ENCODE measurements at regions not wholly inside any gene's neighbourhood (a gene's known extent, or its start where the extent isn't known, plus 50 kb on each side); places are given as distances from the start of the nearest gene placed in this dataset.

DNA sequence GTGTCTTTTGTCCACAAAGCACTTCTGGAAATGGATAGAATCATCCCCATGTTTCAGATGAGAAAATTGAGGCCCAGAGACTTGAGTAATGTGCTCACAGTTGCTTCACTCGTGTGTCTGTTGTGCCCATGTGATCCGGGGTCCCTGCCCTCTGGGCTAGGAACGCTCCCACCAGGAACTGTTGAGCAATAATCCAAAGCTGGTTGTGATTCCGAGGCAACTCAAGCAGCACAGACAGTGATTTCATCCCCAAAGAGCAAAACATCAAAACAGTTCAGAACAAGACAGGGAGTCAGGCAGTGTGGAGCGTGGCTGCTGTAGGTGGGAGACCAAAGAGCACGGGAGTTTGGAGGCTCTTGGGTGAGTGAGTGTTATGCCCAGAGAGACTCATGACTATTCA lies 205.0 kb upstream of the ASIC2 start:
- CTCF ChIA-PET, result no interaction called here

DNA sequence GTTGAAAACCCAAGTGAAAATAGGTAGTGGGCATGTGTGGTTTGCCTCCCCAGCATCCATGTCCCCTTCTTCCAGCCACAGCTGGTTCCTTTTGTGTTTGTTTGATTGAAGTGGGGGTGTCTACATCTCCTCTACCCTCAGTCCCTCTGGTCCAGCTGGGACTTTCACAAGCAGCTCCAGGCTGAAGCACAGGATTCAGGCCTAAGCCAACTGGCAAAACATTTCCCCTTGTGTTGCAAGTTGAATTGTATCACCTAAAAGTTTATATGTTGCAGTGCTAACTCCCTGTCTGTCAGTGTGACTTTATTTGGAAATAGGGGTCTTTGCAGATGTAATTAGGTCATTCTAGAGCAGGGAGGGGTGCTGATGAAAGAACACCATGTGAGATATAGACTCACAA lies 205.9 kb upstream of the ASIC2 start:
- no peak overlapping the region for H3K27ac ChIP-seq
- TF ChIP-seq, protein P1, sequence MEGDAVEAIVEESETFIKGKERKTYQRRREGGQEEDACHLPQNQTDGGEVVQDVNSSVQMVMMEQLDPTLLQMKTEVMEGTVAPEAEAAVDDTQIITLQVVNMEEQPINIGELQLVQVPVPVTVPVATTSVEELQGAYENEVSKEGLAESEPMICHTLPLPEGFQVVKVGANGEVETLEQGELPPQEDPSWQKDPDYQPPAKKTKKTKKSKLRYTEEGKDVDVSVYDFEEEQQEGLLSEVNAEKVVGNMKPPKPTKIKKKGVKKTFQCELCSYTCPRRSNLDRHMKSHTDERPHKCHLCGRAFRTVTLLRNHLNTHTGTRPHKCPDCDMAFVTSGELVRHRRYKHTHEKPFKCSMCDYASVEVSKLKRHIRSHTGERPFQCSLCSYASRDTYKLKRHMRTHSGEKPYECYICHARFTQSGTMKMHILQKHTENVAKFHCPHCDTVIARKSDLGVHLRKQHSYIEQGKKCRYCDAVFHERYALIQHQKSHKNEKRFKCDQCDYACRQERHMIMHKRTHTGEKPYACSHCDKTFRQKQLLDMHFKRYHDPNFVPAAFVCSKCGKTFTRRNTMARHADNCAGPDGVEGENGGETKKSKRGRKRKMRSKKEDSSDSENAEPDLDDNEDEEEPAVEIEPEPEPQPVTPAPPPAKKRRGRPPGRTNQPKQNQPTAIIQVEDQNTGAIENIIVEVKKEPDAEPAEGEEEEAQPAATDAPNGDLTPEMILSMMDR (conservative IDR thresholded peaks at IDR 0.05; ENCODE audit: low read depth), result no peak
- no peak for DNase-seq (ENCODE audit: low spot score)
- ChIA-PET POLR2A (ENCODE audit: low non-redundant PET) (no interaction called here), CTCF (no interaction called here)

More for the DNA sequence above, 205.0 kb upstream of the ASIC2 start:
- TF ChIP-seq, protein P1 (conservative IDR thresholded peaks at IDR 0.05; ENCODE audit: low read depth), result no peak
- H3K27ac ChIP-seq, result no peak overlapping the region
- POLR2A ChIA-PET (ENCODE audit: low non-redundant PET), result no interaction called here
- no peak for DNase-seq (ENCODE audit: low spot score)

DNA sequence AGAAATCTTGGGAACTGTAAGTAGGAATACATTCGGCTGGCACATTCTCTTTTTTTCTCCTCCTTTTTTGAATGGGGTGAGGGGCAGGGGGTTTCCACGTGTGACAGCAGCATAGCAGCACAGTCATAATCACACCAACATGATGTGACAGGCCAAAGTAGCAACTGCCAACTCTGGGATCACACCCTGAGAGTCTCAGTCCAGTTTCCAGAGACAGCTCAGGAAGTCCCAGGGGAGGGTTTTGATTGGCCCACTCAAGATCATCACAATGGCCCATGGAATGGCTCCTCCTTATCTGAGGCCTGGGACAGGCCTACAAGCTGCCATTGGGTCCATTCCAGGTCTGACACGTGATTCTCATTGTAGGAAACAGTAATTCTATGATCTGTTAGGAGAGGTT lies 207.1 kb upstream of the ASIC2 start:
- ChIA-PET CTCF (no interaction called here), POLR2A (ENCODE audit: low non-redundant PET) (no interaction called here)
- no peak for DNase-seq (ENCODE audit: low spot score)
- H3K27ac ChIP-seq, result no peak overlapping the region
- TF ChIP-seq, protein P1 (conservative IDR thresholded peaks at IDR 0.05; ENCODE audit: low read depth), result no peak

DNA sequence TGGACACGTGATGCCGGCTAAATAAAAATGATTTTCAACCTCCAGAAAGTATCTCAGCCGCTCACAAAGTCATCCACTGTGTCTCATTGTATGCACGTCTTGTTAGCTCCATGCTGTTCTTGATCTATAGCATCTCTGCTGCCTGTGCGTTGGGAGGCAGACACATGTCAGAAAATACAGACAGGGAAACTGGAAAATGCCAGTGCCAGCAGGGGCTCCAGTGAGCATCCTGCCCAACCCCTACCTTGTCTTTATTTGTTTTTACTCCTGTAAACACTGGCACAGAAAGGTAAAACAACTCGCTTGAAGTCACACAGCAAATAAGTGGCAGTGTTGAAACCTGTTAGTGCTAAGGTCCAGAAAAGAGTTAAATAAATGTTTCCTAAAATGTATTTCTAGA lies 208.1 kb upstream of the ASIC2 start:
- CTCF ChIA-PET, result no interaction called here
- TF ChIP-seq, protein P1 (conservative IDR thresholded peaks at IDR 0.05; ENCODE audit: low read depth), result no peak
- DNase-seq (ENCODE audit: low spot score), result no peak

DNA sequence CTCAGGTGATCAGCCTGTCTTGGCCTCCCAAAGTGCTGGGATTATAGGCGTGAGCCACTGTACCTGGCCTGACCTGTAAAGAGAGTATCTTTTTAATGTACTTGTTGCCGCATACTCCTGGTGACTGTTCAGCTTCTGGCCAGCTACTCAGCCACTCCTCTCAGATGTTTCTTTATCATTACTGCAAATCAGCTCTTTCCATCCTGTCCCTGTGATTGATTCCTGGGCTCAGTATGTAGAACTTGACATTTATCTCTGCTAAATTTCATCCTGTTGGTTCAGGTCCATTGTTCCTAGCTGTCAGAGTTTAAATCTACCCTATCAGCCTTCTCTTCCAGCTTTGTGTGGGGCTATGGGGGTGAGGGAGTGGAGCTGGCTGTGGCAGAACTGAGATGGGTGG lies 211.5 kb upstream of the ASIC2 start:
- TF ChIP-seq, protein P1 (conservative IDR thresholded peaks at IDR 0.05; ENCODE audit: low read depth), result no peak
- DNase-seq (ENCODE audit: low spot score), result no peak
- POLR2A ChIA-PET (ENCODE audit: low non-redundant PET), result no interaction called here
- CTCF ChIA-PET, result interaction anchor here (0.6 kb wide), 1 partner anchor 563 kb away, joined by 3 read pairs; no protein-coding TSS in a partner anchor
- no peak overlapping the region for H3K27ac ChIP-seq

More for the DNA sequence above, 208.1 kb upstream of the ASIC2 start:
- POLR2A ChIA-PET (ENCODE audit: low non-redundant PET), result no interaction called here
- H3K27ac ChIP-seq, result no peak overlapping the region

DNA sequence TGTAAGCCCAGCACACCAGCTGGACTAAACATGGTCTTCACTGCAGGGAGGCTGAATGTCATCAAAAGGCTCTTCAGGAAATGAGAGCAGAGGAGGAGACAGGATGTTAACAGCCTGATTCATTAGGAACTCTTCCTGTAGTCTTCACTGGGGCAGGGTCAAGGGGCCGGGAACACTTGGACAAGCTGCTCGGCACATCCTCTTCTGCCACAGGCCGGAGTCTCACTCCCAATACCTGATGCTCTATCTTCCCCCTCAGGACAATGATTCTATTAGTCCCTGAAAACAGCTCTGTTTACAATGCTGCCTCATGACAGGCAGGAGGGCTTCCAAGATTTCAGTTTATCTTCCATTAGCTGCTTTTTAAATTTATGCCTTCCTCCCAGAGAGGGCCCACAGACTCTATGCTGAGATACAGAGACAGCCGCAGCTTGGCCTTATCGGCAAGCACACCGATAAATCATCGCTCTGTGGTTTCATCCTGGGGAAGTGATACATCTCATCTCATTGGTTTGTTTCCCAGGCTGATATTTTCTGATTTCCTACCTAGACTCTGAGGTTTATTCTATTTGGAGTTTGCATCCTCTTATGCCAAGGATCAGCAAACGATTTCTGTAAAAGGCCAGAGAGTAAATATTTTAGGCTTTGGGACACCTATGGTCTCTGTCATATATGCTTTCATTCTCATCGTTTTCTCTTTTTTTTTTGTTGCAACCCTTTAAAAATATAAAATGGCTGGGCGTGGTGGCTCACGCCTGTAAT lies 214.0 kb upstream of the ASIC2 start:
- DNase-seq (ENCODE audit: low spot score), result no peak
- ChIA-PET POLR2A (ENCODE audit: low non-redundant PET) (no interaction called here), CTCF (no interaction called here)
- TF ChIP-seq, protein P1 (conservative IDR thresholded peaks at IDR 0.05; ENCODE audit: low read depth), result no peak
- H3K27ac ChIP-seq, result no peak overlapping the region
